Glomerular visceral epithelial cell (primary cell): ENCODE measurements at regions not wholly inside any gene's neighbourhood (a gene's known extent, or its start where the extent isn't known, plus 50 kb on each side); places are given as distances from the start of the nearest gene placed in this dataset.
"Not testable (repeated sequence)": the region's sequence is repeated elsewhere in the genome, so short reads cannot be mapped to it uniquely, and the experiment has no call there.

Source experiments
- DNase-seq: peaks from one replicate; pipeline ENCODE4 v3.0.0-alpha.2; 2016; ENCODE audit errors: extremely low spot score

DNA sequence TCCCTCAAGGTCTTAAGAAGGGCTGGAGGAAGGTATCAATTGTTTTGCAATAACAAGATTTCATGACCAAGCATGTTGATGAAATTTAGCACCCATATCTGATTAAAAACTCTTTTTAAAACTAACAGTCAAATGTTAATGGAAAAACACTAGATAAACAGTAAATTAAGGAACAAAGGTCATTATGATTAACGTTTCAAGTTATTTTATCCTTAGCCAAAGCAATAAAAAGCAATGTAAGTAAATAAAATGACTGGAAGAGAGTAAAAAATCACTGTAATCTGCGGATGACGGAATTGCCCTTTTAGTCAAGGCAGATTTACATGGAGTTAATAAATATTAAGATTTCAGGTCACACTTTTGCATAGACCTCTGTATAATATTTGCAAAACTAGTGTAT, 179.5 kb upstream of the KLF6 start:
- DNase-seq = no peak

DNA sequence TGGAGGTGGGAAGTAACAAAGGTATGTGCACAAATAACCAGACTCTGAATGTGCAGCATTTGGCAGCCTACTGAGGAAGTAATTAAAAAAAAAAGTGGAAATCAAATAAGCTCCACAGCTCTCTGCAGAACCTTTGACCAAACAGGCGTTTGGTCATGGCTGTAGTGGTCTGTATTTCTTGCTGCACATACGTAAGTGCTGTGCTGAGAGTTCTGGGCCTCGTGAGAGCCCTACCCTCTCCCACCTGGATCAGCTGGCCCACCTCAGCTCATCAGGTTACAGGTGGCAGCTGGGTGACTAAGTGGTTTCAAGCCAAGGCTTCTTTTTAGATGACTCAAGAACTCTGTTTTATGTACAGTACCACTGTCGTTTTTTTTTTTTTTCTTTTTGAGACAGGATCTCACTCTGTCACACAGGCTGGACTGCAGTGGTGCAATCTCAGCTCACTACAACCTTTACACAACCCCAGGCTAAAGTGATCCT, 178.2 kb upstream of the KLF6 start:
- DNase-seq = no peak

DNA sequence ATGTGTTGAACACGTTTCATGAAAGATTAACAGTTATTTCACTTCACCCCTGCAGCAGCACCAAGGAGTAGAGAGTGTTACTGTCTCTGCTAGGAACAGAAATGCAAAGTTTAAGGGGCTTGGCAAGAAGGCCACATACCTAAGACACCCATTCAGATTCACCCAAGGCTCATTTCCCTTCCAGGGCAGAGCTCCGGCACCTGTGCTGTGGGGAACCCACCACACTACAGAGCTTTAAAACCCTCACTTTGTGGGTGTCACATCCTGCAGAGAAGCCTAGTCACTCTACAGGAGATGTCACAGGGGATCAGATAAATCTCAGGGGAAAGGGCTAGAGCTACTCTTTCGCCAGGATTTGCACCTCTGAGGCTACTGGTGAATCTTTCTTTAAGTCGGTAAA, 176.1 kb upstream of the KLF6 start:
- DNase-seq = no peak

DNA sequence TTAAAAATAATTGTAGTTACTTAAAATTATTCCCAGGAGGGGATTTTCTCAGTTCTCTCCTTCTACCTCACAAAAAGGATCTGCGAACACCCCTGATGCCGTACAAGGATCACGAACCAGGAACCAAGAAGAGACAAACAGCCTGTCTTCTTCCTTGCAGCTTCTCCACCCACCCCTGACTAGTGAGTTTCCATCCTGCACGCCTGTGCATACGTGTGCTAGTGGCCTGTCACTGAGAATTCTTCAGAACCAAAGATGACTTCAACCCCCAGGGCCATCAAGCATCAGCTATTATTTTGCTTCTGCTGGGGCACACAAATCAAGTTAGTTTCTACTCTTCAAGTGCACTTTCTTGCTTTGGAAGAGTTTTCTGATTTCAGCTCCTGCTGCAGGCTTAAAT, 175.5 kb upstream of the KLF6 start:
- DNase-seq = no peak

DNA sequence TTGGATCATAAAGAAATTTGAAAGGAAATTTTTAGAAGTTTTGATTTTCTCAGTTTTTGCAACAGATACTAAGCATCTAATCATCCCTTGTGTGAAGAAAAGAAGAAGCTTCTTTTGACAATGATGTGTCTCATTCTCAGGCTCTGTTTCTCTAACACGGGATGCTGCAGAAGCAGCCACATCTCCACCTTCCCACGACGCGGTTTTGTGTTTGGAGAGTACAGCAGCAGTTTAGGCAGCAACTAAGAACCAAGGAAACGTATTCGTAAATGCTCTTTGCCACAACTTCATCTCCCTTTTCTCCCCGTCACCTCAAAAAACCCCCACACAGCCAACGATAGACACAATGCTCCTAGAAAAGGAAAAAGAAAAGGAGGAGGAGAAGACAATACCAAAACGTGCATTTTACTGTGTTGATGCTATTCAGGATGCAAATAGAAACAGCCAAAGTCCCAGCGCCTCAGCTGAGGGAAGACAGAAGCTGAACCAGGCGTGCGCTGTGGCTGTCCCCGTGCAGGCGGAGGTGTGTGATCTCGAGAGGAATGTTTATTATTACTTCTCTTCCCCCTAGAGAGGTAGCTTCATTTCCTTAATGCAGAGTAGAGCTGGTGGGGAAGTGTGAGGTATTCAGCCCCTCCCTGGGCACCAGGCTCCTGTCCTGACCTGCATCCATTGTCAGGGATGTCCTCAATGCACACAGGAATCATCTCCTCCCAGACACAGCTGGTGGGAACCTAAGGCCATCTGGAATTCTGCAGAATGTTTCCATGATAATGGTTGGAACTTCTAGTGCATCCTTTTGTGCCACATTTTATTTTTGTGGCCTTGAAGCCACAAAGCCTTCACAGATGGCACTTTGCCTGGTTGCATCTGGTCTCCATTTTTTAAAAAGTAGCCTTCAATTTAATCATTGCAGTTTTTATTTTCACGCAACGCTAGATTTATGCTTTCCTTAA, 174.6 kb upstream of the KLF6 start:
- no peak for DNase-seq

DNA sequence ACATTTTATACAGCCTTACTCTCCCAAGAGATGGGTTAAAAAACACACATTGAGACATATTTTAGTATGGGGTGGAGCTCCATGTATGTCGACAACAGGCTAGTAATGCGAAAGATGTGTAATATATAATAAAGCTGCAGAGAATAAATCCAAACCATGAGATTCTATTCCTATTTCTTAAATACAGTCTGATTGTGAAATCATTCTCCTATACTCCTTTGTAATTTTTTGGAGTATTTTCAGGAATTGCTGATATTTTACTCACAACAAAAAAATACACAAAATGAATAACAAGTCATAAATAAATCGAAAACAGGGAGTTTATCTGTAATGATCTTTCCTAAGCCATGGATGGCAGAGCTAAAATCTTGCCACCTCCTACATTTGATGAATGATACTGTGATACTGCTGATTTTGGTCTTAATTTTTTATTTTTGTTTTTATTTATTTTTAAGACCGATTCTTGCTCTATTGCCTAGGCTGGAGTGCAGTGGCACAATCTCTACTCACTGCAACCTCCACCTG, 173.5 kb upstream of the KLF6 start:
- DNase-seq = no peak

DNA sequence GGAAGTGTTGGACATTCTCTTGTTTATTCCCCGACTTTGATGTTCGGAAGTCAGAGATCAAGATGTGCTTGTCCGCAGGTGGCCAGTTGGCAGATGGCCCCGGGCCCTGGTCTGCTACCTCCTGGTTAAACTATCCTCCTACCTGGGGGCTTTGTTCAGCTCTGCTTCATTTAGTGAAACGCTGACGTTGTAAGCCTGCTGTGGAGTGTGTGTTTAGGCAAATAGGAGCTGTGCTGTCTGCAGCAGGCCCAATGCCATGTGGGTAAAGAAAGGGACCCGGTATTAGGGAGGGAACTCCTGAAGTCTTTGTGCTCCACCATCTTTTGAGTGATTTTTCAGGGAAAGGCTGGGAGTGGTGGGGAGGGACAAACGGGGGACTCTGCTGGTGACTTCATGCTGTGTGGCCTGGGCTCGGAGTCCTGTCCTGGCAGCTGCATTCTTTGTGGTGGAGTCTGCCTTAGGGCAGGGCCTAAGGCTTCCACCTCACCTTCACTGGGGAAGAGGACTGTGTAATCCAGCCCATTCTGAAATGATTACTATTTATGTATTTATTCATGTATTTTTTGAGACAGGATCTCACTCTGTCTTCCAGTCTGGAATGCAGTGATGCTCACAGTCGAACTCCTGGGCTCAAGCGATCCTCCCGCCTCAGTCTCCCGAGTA, 171.1 kb upstream of the KLF6 start:
- DNase-seq = no peak

DNA sequence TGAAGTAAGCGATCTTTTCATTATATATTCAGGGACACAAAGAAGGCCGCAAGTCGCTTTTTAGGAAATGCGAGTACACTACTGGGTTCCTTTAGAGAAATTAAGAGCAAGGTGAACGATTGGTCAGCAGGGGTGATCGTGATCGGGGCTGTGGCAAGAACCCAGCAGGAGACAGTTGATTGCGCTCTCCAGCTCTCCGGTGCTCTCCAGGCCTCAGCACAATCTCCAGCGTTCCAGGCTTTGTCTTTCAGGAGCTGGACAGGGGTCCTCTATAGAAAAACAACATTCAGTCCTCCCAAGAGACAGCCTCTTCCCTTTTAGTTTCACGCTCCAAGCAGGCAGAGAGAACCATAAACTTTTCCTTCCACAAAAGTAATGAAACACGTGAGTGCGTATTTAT, 170.5 kb upstream of the KLF6 start:
- DNase-seq = no peak

DNA sequence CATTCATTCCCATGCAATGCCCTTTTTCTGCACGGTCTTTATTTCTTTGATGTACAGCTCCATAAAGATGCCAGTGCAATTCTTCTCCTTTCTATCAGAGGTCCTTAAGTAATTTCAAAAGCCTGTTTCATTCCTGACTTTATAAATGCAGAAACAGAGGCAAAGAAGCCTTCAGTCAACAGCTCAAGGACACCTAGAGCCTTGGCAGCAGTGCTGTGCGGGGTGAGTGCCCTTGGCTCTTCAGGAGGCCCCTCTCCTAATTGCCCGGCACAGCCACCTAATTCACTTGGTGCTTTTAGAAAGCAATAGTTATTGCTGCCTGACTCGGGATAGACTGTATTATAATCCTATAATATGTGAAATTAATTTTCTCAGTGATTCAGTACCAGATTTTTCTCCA, 169.6 kb upstream of the KLF6 start:
- no peak for DNase-seq

DNA sequence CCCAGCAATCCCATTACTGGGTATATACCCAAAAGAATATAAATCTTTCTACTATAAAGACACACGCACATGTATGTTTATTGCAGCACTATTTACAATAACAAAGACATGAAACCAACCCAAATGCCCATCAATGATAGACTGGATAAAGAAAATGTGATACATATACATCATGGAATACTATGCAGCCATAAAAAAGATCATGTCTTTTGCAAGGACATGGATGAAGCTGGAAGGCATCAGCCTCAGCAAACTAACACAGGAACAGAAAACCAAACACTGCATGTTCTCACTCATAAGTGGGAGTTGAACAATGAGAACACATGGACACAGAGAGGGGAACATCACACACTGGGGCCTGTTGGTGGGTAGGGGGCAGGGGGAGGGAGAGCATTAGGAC, 169.0 kb upstream of the KLF6 start:
- DNase-seq = not testable (repeated sequence)

DNA sequence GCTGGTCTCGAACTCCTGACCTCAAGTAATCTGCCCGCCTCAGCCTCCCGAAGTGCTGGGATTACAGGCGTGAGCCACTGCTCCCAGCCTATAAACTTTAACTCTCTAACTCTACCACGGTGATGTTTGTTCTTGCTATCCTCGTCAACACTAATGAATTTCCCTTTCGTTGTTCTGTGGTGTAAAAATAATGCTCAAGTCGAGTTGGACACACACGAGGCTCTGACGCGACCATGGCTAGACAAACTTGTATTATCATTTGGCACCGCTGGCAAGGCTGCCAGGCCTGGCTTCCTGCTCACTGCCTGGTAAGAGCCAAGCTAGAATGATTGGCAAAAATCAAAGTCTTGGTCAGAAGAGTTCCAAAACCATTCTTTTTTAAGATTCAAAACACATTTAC, 167.0 kb upstream of the KLF6 start:
- DNase-seq = no peak

DNA sequence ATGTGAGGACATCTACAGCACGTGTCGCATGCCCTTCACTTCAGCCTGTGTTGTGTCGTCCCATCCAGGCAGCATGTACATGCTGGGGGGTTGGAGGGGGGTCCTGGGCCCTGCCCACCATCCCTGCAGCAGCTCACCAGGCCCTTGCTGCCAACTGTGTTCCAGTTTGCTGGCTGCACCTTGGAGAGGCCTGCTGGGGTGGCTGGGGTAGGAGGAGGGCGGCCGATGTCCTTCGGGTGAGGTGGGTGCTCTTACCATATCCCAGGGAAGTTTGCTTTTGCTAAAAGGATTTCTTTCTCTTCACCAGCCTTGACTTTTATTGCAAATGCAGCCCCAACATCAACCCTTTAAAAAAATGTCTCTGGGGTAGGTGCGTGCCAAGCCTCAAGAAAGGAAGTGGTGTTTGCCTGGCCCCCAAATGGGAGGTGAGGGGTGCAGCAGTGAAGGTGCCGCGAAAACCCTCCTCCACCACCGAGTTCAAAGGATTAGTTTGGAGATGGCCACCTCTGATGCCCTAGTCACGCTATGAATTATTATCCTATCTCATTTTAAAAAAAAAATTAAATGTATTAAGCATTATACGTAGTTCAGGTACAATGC, 165.8 kb upstream of the KLF6 start:
- no peak for DNase-seq

DNA sequence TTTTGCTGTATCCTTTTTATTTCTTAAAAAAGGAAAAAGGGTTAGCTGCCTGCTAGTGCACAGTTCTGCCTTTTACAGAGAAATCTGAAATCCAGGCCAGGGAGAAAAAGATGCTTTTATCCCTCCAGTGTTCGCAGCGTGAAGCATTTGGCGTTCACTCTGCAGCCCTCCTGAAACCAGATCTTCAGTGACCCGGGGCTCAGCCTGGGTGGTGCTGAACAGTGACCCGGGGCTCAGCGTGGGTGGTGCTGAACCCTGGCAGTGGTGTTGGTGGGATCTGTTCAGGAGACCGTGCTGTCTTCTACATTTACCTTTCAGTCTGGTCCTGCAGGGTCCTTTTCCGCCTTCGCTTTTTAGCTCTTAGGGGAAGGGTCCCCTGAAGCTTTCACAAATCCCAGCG, 164.7 kb upstream of the KLF6 start:
- DNase-seq = no peak

DNA sequence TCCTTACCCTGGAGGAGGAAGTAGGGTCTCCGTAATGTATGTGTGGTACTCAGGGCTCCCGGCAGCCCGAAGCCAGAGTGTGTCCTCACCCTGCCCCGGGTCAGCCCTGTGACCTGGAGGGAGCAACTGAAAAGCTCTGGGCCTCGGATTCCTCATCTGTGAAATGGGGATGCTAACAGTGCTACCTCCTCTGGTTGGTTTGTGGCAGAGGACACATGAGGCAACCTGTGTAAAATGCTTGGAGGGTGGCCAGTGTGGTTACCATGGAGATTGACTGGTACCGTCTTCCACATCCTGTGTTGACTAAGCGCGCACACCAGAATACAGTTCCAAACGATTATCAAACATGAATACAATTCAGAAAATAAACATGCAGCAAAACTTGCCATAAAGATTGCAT, 163.8 kb upstream of the KLF6 start:
- DNase-seq = peak; percentile 47

DNA sequence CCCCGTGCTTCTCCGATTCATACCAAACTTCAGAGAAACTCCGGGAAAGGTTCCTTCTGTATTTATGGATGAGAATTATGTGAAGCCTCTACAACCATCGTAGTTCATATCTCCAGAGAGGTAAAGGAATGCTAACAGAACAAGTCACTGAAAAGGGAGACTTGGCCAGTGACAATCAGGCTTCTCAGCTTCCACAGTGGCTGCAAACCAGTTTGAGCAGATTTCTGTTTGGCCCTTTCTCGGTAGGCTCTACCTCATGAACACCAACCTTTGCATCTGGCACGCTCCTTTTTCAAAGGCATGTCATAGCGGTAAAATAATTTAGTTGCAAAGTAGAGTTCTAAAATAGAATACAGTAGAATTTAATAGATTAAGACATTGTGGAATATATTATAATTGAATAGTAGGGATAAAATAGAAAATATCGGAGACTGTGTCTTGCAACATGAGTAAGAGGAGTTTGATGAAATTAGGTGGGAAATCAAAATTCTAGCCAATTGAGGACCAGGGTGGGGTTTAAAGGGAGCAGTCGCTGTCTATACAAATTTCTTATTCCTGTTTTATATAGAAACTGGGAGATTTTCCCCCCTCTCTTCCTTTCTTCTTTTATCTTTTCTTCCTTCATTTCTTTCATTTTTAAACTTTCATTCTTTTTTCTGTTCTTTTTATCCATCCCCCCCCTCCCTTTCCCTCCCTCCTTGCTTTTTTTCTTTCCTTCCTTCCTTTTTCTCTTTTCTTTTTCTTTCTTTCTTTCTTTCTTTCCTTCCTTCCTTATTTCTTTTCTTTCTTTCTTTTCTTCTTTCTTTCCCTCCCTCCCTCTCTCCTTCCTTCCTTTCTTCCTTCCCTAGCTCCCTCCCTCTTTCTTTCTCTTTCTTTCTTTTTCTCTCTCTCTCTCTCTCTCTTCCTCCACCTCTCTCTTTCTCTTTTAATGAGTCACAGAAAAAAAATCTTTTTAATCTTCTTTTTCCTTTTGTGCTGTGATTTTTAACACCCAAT, 161.5 kb upstream of the KLF6 start:
- no peak for DNase-seq

DNA sequence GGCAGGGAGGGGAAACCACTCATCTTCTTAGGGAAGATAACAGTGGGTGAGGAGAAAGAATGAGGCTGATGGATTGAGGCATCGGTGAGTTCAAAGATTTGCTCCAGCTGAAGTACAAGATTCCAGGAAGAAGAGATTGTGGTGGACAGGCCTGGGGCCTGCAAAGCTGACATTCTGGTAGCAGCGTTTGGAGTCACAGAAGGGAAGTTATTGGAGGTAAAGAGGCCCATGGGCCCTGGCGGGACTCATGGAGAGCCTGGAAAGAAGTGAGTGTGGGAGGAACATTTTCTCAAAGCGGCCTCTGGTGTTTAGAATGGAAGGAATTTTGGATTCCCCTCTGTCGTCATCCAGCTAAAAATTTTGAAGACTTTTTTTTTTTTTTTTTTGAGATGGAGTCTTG, 160.0 kb upstream of the KLF6 start:
- DNase-seq = no peak

DNA sequence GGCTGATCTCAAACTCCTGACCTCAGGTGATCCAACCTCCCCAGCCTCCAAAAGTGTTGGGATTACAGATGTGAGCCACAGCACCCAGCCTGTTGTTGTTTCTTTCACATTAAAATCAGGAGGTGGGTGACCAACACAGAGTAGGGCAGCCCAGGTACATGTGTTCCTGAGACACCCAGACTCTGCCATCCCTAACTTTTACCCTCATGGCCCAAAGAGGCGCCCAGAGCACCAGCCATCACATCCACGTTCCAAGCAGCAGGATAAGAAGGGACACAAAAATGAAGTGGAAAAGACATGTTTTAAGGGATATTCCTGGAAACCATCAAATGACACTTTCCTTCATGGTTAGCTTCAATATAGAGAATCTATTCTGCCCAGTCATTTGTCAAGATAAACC, 159.6 kb upstream of the KLF6 start:
- DNase-seq = no peak

DNA sequence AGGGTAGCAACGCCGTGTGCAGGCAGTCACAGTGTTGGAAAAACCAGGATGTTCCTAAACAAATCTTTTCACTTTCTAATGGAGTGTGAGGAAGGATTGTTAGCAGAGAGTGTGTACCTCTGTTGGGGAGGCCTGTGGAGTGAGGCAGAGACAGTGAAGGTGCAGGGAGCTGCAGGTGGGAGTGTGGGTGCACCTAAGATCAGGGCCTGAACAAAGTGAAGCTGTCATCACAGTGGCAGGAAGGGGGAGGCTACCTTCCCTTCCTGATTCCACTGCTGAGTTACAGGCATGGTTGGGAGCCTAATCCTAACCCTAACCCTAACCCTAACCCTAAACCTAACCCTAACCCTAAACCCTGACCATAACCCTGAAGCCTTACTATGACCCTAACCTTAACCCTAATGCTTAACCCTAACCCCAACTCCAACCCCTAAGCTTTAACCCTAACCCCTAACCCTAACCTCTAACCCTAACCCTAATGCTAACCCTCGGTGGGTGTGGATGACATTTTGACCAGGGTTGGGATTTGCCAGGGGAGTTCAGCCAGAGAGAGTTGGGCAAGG, 158.8 kb upstream of the KLF6 start:
- DNase-seq = no peak

DNA sequence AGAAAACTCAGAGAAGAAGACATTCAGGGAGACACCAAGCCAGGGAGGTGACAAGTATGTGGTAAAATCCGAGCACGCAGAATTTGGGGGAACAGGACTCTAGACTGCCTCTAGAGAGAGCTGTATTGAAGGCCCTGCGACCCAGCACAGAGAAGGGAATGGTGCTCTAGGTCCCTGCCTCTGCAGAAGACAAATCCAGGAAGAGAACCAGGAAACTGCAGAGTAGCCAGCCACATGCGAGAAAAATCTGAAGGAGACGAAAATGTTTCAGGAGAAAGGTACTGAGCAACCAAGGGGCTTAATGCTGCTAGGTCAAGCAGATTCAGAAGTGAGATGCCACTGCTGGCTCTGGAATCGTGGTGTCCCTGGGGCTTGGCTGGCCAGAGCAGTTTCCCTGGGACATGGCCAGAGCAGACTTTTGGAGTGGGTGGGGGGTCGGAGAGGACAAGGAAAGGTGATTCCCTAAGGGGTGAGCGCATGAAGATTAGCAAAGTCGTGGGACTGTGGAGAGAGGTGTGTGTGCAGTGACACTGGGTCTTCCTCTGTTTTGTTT, 158.0 kb upstream of the KLF6 start:
- no peak for DNase-seq

DNA sequence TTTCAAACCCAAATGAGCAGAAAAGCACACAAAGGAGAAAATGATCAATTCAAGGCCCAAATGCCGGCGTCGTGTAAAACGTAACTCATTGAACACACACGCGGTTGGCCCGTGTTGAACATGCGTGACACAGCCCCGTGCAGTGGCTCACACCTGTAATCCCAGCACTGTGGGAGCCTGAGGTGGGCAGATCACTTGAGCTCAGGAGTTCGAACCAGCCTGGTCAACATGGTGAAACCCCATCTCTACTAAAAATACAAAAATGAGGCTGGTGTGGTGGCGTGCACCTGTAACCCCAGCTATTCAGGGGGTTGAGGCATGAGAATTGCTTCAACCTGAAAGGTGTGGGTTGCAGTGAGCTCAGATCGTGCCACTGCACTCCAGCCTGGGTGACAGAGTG, 156.7 kb upstream of the KLF6 start:
- DNase-seq = no peak
